Endothelial cell (in vitro differentiated cells): ENCODE measurements at regions not wholly inside any gene's neighbourhood (a gene's known extent, or its start where the extent isn't known, plus 50 kb on each side); places are given as distances from the start of the nearest gene placed in this dataset.
A peak's percentile ranks its signal among the peaks of the same experiment; 100 is the strongest.

ENCODE experiments used
- DNase-seq: peaks from one replicate; pipeline ENCODE4 v3.0.0; 2021; ENCODE audit warnings: low spot score
- H3K27ac Mint-ChIP-seq: one replicate; pipeline ENCODE4 v1.8.0; 2021; ENCODE audit warnings: mixed read lengths, inconsistent platforms; ENCODE audit not compliant: unreplicated experiment
- H3K27me3 Mint-ChIP-seq: one replicate; pipeline ENCODE4 v1.8.0; 2021; ENCODE audit warnings: mild to moderate bottlenecking, moderate library complexity, mixed read lengths, inconsistent platforms; ENCODE audit not compliant: unreplicated experiment
- H3K36me3 Mint-ChIP-seq: one replicate; pipeline ENCODE4 v1.8.0; 2021; ENCODE audit warnings: mild to moderate bottlenecking, low read depth, mixed read lengths, inconsistent platforms; ENCODE audit not compliant: unreplicated experiment
- H3K4me1 Mint-ChIP-seq: one replicate; pipeline ENCODE4 v1.8.0; 2021; ENCODE audit warnings: mild to moderate bottlenecking, mixed read lengths, inconsistent platforms; ENCODE audit not compliant: unreplicated experiment
- H3K4me3 Mint-ChIP-seq: one replicate; pipeline ENCODE4 v1.8.0; 2021; ENCODE audit warnings: mild to moderate bottlenecking, mixed read lengths, inconsistent platforms; ENCODE audit not compliant: unreplicated experiment
- H3K9me3 Mint-ChIP-seq: one replicate; pipeline ENCODE4 v1.8.0; 2021; ENCODE audit warnings: mixed read lengths, inconsistent platforms; ENCODE audit not compliant: unreplicated experiment
- TF ChIP-seq, protein P1 (sequence below): fragments of 200-600 bp; sonication (generic); IDR thresholded peaks from one replicate; pipeline ENCODE4 v1.5.0; 2021; ENCODE audit warnings: antibody characterized with exemption; ENCODE audit not compliant: unreplicated experiment

- Mint-ChIP-seq H3K36me3 (peaks cover 55% of the 10 kb centered on the region), H3K9me3 (no peaks in the 10 kb centered on the region), H3K27ac (no peak overlapping the region), H3K4me1 (peaks cover 60% of the 10 kb centered on the region), H3K4me3 (peak overlapping the region; percentile 34), H3K27me3 (peaks cover 8% of the 10 kb centered on the region)
- TF ChIP-seq, protein P1, sequence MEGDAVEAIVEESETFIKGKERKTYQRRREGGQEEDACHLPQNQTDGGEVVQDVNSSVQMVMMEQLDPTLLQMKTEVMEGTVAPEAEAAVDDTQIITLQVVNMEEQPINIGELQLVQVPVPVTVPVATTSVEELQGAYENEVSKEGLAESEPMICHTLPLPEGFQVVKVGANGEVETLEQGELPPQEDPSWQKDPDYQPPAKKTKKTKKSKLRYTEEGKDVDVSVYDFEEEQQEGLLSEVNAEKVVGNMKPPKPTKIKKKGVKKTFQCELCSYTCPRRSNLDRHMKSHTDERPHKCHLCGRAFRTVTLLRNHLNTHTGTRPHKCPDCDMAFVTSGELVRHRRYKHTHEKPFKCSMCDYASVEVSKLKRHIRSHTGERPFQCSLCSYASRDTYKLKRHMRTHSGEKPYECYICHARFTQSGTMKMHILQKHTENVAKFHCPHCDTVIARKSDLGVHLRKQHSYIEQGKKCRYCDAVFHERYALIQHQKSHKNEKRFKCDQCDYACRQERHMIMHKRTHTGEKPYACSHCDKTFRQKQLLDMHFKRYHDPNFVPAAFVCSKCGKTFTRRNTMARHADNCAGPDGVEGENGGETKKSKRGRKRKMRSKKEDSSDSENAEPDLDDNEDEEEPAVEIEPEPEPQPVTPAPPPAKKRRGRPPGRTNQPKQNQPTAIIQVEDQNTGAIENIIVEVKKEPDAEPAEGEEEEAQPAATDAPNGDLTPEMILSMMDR: no peak
- no peak for DNase-seq
These were observed 123.5 kb upstream of the IL12A start for GRCh38 chr3:159865041-159865579.

DNA sequence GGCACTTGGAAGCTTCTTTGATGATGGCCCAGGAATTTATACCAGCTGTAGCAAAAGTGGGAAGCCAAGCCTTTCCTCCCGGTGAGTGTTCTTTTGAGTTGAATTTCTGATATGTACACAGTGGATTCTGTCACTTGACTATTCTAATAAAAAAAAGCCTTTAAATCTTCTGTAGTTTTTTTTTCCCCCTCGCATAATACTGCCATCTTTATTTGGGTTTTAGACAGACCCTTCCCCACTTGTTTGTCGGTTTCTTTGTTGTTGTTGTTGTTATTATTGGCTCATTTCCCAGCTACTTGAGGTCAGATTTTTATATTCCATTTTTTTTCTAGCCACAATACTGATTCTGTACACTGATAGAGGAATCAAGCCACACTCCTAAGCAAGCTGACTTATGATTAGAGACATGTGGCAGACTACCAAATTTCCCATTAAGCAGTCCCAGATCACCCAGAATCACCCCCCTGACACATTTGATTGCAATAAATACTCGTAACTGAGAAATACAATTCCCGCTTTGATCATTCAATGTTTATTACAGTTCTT, 122.4 kb upstream of the IL12A start:
- H3K9me3 Mint-ChIP-seq: no peaks in the 10 kb centered on the region
- H3K36me3 Mint-ChIP-seq: peaks cover 51% of the 10 kb centered on the region
- H3K27me3 Mint-ChIP-seq: peaks cover 6% of the 10 kb centered on the region
- H3K27ac Mint-ChIP-seq: peak overlapping the region; percentile 8
- no peak for DNase-seq
- H3K4me3 Mint-ChIP-seq: peak overlapping the region; percentile 4
- H3K4me1 Mint-ChIP-seq: peaks cover 53% of the 10 kb centered on the region
- TF ChIP-seq, protein P1: no peak

GRCh38 chr3:159867372-159867771, 121.3 kb upstream of the IL12A start:
- Mint-ChIP-seq H3K36me3 (peaks cover 54% of the 10 kb centered on the region), H3K4me3 (peak overlapping the region; percentile 28), H3K9me3 (no peaks in the 10 kb centered on the region), H3K4me1 (peaks cover 52% of the 10 kb centered on the region), H3K27ac (no peak overlapping the region), H3K27me3 (no peaks in the 10 kb centered on the region)
- no peak for DNase-seq
- TF ChIP-seq, protein P1: no peak

- TF ChIP-seq, protein P1: no peak
- no peak for DNase-seq
- no peaks in the 10 kb centered on the region for H3K27me3 Mint-ChIP-seq
These were observed 117.9 kb upstream of the IL12A start for GRCh38 chr3:159870723-159871122.

DNA sequence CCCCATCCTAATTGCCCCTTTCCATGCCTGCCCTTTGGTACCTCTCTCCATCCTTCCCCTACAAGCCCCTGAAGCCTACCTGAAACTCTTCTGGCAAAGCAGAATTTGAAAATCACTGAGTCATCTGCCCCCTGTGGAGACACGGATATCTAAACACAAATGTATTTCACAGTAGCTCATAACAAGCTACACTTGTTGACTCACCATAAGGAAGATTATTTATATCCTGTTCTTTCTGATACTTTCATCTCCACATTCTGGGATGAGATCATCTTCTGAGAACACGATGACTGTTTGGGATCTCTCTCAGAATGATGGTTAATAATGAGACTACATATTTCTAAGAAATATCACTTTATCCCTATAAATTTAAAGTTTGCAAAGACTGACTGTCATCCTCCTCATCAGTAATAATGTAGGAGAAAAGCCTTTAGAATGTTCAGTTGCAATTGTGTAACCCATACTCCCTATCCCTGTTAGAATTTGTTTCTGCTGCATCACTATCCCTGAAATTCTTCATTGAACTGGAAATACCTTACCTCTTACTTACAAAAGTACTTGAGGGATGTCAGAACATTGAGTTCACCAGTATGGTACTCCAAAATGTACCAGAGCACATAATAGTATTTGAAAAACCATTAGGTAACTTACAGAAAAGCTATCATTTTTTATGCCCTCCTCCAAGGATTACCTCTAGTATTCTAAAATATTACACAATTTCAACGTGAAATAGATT, 116.1 kb upstream of the IL12A start:
- Mint-ChIP-seq H3K27me3 (no peaks in the 10 kb centered on the region), H3K4me3 (no peak overlapping the region), H3K27ac (no peak overlapping the region), H3K36me3 (peaks cover 38% of the 10 kb centered on the region), H3K4me1 (peaks cover 15% of the 10 kb centered on the region), H3K9me3 (no peaks in the 10 kb centered on the region)
- no peak for DNase-seq
- TF ChIP-seq, protein P1: no peak

More at GRCh38 chr3:159870723-159871122, 117.9 kb upstream of the IL12A start:
- Mint-ChIP-seq H3K9me3 (no peaks in the 10 kb centered on the region), H3K36me3 (peaks cover 42% of the 10 kb centered on the region), H3K27ac (no peak overlapping the region), H3K4me3 (no peak overlapping the region), H3K4me1 (peaks cover 28% of the 10 kb centered on the region)
